Muscle of back (tissue), 3 donors: ENCODE measurements at regions not wholly inside any gene's neighbourhood (a gene's known extent, or its start where the extent isn't known, plus 50 kb on each side); places are given as distances from the start of the nearest gene placed in this dataset.
"Not testable (repeated sequence)": the region's sequence is repeated elsewhere in the genome, so short reads cannot be mapped to it uniquely, and the experiment has no call there.

Source experiments
- DNase-seq, 3 donors: peaks; one replicate each; pipeline versions ENCODE4 v3.0.0 to v3.0.0-alpha.2; 2013

DNA sequence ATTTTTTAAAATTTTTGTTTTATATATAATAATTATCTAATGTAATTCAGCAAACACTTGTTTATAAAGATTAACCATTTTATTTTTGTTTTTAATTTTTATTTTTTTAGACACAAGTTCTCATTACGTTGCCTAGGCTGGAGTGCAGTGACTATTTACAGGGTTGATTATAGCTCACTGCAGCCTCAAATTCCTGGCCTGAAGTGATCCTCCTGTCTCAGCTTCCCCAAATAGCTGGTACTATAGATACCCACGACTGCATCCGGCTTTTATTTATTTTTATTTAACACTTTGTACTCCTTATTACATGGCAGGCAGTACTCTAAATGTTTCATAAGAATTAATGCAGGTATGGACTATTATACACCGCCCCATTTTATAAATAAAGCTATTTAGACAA is 288.7 kb downstream of the MDFIC start:
- DNase-seq, result no peak

DNA sequence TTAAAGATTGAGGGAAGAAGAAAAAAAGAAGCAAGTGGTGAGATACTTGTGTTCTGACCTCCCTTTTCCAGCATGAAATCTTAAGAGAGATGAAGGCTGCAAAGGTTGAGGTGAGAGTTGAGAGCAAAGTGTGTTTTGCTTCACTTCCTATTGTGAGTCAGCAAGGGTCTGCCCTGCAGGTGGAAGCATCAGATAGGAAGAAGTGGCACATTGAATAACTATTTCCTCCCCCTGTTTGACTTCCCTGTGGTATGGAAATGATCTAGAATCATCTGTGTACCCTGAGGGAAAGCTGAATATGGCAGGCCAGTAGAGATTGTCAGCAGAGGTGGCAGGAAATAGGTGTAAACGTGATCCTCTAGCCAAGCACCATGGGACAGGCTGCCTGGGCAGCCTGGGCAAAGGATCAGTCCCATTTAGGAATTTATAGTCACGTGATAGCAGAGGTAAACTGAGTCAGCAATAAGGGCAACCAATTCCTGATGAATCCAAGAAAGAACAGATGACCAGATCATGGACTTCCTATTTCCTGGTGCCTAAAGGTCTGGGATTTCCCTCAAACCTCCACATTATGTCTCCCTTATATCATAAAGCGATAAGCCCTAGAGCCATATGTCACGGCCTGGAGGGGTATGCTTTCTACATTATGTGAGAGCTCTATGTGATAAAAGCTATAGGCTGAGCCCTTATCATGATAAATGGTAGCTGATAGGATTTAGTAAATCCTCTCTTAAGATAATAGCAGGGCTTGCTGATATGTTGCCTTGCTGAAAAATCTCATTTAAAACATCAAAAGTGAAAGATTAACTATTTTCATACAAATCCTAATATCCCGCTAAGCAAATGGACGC is 287.0 kb downstream of the MDFIC start:
- DNase-seq, result no peak

GRCh38 chr7:115206374-115206773 is 284.5 kb downstream of the MDFIC start:
- not testable (repeated sequence) for DNase-seq

- no peak for DNase-seq
These were observed 276.2 kb downstream of the MDFIC start for GRCh38 chr7:115198143-115198542.

DNA sequence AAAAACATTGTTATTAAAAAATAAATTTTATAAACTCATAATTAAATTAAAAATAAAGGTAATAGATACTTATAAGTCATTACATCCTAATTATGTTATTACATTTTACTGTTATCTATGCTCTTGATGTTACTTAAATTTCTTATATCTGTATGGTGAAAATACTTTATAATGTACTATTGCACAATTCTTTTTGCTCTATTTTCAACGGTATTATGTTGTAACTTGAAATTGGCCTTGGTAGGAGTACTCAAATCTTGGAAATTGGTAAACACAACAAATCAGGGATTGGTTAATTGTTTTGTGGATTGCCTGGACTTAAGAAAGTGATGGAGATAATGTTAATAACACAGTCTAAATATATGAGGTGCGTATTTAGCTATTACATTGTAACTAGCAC is 273.3 kb downstream of the MDFIC start:
- DNase-seq, result no peak

GRCh38 chr7:115191526-115191925 is 269.6 kb downstream of the MDFIC start:
- no peak for DNase-seq

DNA sequence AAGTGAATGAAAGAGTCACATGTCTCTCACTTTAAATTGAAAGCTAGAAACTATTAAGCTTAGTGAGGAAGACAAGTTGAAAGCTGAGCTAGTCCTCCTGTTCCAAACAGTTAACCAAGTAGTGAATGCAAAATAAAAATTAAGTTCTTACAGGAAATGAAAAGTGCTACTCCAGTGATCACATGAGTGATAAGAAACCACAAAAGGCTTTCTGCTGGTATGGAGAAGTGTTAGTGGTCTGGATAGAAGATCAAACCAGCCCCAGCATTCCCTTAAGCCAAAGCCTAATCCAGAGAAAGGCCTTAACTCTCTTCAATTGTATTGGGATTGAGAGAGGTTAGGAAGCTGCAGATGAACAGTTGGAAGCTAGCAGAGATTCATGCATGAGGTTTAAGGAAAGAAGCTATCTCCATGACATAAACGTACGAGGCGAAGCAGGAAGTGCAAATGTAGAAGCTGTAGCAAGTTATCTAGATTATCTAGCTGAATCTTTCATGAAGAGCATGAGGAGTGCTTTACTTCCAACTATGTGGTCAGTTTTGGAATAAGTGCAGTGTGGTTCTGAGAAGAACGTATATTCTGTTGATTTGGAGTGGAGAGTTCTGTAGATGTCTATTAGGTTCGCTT is 261.6 kb downstream of the MDFIC start:
- no peak for DNase-seq

- DNase-seq, result peak in 2 of 3 donors; percentile 25 to 26
These were observed 256.9 kb downstream of the MDFIC start for GRCh38 chr7:115178835-115179234.

- no peak for DNase-seq
These were observed 255.9 kb downstream of the MDFIC start for GRCh38 chr7:115177823-115178222.

- DNase-seq, result no peak
These were observed 255.2 kb downstream of the MDFIC start for GRCh38 chr7:115177103-115177502.

DNA sequence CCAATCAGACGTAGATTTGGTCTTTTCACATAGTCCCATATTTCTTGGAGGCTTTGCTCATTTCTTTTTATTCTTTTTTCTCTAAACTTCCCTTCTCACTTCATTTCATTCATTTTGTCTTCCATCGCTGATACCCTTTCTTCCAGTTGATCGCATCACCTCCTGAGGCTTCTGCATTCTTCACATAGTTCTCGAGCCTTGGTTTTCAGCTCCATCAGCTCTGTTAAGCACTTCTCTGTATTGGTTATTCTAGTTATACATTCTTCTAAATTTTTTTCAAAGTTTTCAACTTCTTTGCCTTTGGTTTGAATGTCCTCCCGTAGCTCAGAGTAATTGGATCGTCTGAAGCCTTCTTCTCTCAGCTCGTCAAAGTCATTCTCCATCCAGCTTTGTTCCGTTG is 250.5 kb downstream of the MDFIC start:
- not testable (repeated sequence) for DNase-seq

DNA sequence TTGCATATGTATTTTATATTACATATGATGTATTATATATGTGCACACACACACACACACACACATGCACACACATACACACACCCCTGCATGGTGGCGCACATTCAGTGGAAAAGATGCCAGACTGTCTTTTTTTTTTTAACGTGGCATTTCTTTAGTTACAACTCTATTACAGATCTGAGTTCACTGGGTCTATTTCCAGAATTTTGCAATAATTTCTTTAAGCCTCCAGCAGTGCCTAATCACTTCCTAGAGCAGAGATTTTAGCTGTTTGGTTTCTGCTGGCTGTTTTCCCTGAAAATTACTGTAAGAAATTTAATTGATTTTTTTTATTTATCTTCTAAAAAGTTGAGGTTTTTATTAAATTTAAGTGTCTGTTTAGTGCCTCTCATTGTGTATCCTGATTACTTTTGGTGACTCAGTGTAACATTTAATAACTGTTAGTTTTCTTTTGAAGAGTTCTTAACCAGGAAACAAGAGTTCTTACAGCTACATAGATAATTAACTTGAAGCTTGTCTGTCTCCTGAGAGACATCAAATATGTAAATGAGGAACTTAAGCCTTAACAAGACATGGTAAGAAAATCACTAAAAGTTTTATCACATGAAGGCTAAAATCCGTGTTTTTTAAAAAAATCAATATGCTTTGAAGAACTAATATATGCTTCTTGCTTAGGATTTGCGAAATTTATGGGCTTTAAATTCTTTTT is 232.0 kb downstream of the MDFIC start:
- no peak for DNase-seq

DNA sequence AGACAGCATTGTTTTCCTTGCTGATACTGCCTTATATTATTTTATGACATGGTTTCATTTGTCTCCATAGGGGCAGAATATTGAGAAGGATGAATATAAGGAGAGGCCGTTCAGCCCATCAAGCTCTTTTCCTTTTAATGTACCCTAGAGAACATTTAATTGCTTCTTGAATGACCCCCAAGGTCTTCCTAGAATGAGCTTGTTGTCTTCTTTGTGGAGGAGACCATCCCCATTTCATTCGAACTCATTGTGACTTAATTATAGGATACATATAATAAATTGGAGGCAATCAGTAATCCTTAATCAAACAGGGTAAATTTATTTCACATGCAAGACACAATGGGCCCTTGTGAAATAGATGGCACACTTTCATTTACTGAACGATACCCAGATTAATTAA is 231.3 kb downstream of the MDFIC start:
- no peak for DNase-seq

GRCh38 chr7:115146148-115146547 is 224.3 kb downstream of the MDFIC start:
- no peak for DNase-seq

GRCh38 chr7:115145512-115145911 is 223.6 kb downstream of the MDFIC start:
- DNase-seq, result peak in 1 of 3 donors; percentile 21

DNA sequence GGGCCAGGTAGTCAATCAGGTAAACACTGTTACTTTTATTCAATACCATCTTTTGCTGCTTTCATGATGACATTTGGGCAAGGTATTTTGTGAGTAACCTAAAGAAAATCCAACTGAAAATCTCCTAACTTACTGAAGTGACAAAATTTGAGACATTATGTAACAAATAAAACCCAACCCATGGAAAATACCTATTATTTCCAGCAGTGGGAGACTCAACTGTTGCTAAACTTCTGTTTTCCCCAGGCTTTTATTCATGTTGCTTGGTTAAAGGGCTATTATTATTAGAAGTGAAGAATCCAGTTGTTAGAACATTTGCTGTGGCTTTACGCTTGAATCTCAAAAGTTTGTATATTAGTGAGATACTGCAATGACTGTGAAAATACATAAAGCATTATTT is 215.9 kb downstream of the MDFIC start:
- DNase-seq, result no peak

- no peak for DNase-seq
These were observed 215.0 kb downstream of the MDFIC start for GRCh38 chr7:115136796-115137443.

GRCh38 chr7:115135769-115136410 is 214.0 kb downstream of the MDFIC start:
- DNase-seq, result no peak

DNA sequence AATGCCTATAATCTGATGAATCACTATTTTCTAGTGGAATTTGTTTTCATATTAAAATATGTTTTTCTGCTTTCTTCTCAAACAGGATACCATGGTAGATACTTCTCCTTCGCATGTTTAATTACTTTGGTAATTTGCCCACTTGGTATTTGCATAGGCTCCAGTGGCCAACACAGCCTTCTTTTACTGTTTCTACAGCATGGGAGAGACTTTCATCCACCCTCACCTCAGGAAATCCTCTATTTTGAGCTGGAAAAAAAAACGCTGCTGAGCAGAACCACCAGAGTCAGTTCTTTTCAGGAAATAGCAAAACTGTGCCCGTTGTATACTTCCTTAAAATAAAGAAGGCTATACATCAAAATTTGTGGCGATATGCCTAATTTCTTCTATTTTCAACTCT is 213.3 kb downstream of the MDFIC start:
- DNase-seq, result no peak

GRCh38 chr7:115133248-115133647 is 211.4 kb downstream of the MDFIC start:
- no peak for DNase-seq

- no peak for DNase-seq
These were observed 210.2 kb downstream of the MDFIC start for GRCh38 chr7:115132096-115132495.

- no peak for DNase-seq
These were observed 206.3 kb downstream of the MDFIC start for GRCh38 chr7:115128154-115128553.
